Fibroblast of lung (primary cell): ENCODE measurements at regions not wholly inside any gene's neighbourhood (a gene's known extent, or its start where the extent isn't known, plus 50 kb on each side); places are given as distances from the start of the nearest gene placed in this dataset.

Source experiments
- DNase-seq, 2 donors: peaks; one replicate each; pipeline versions ENCODE4 v3.0.0 to v3.0.0-alpha.2; 2010; ENCODE audit warnings: low read depth in 2 of 2
- H2AFZ ChIP-seq: 2 replicates; pipeline ENCODE4 v1.5.1; 2012; ENCODE audit warnings: low read length, control low read depth, inconsistent platforms
- H3K27ac ChIP-seq: 2 replicates; pipeline ENCODE4 v1.5.1; 2011; ENCODE audit warnings: low read length, control low read depth; ENCODE audit not compliant: insufficient read depth
- H3K27me3 ChIP-seq: 2 replicates; pipeline ENCODE4 v1.5.1; 2011; ENCODE audit warnings: mild to moderate bottlenecking, low read length; ENCODE audit not compliant: control insufficient read depth, insufficient read depth
- H3K36me3 ChIP-seq: 2 replicates; pipeline ENCODE4 v1.5.1; 2011; ENCODE audit warnings: low read length; ENCODE audit not compliant: control insufficient read depth, insufficient read depth
- H3K4me1 ChIP-seq: 2 replicates; pipeline ENCODE4 v1.5.1; 2011; ENCODE audit warnings: low read length; ENCODE audit not compliant: control insufficient read depth, insufficient read depth; ENCODE audit errors: extremely low read depth
- H3K4me2 ChIP-seq: 2 replicates; pipeline ENCODE4 v1.5.1; 2011; ENCODE audit warnings: low read length, control low read depth; ENCODE audit not compliant: insufficient read depth; ENCODE audit errors: extremely low read depth
- H3K4me3 ChIP-seq, 4 experiments: fragments of 200-600 bp in 1 of 4; sonication (generic) in 1 of 4; replicated peaks in 1 of 4; 2 replicates each; pipeline ENCODE4 v1.5.1; 2011 to 2016; ENCODE audit warnings: low read length in 4 of 4, low read depth in 3 of 4, mild to moderate bottlenecking in 3 of 4, control low read depth in 2 of 4, inconsistent platforms in 1 of 4, mixed read lengths in 1 of 4; ENCODE audit not compliant: insufficient read depth in 1 of 4; ENCODE audit errors: control extremely low read depth in 1 of 4
- H3K79me2 ChIP-seq: 2 replicates; pipeline ENCODE4 v1.5.1; 2012; ENCODE audit warnings: mild to moderate bottlenecking, low read length, inconsistent platforms; ENCODE audit not compliant: control insufficient read depth, insufficient read depth
- H3K9ac ChIP-seq: 2 replicates; pipeline ENCODE4 v1.5.1; 2011; ENCODE audit warnings: mild to moderate bottlenecking, low read length, control low read depth; ENCODE audit not compliant: insufficient read depth
- H3K9me3 ChIP-seq: 2 replicates; pipeline ENCODE4 v1.5.1; 2012; ENCODE audit warnings: low read depth, low read length; ENCODE audit not compliant: control insufficient read depth, insufficient read depth
- H4K20me1 ChIP-seq: 2 replicates; pipeline ENCODE4 v1.5.1; 2011; ENCODE audit warnings: low read length; ENCODE audit not compliant: control insufficient read depth, insufficient read depth; ENCODE audit errors: extremely low read depth
- CTCF ChIP-seq, 2 donors: IDR thresholded peaks in 1 of 2; conservative IDR thresholded peaks in 1 of 2; 1 replicate in 1 of 2; 2 replicates in 1 of 2; pipeline ENCODE4 v1.5.1; 2011 to 2012; ENCODE audit warnings: low read length in 2 of 2, control low read depth in 1 of 2, inconsistent platforms in 1 of 2, low read depth in 1 of 2, mild to moderate bottlenecking in 1 of 2
- EZH2 ChIP-seq: IDR thresholded peaks from 2 replicates; pipeline ENCODE4 v1.5.1; 2012; ENCODE audit warnings: low read length, control low read depth, mild to moderate bottlenecking; ENCODE audit errors: missing control alignments

- Histone ChIP-seq H3K36me3 (no peaks in the 10 kb centered on the region), H4K20me1 (no peaks in the 10 kb centered on the region), H3K4me1 (peaks cover 16% of the 10 kb centered on the region), H3K9ac (no peak overlapping the region), H3K79me2 (no peaks in the 10 kb centered on the region), H3K9me3 (no peaks in the 10 kb centered on the region), H2AFZ (no peak overlapping the region), H3K27ac (no peak overlapping the region), H3K4me3 (no peak overlapping the region), H3K27me3 (no peaks in the 10 kb centered on the region), H3K4me2 (no peak overlapping the region)
- DNase-seq: peak in 1 of 2 donors; percentile 25
- TF ChIP-seq EZH2 (no peak), CTCF (conservative IDR thresholded peaks at IDR 0.05 in 1 of 2, IDR thresholded peaks at IDR 0.05 in 1 of 2; ENCODE audit: low read depth in 1 of 2, low read length in 2 of 2) (no peak)
Observed at GRCh38 chr21:28758042-28758882, 234.4 kb downstream of the LTN1 start.

- no peaks in the 10 kb centered on the region for H3K9me3 ChIP-seq
- no peaks in the 10 kb centered on the region for H3K79me2 ChIP-seq
- DNase-seq: no peak
- peak overlapping the region; percentile 54 for H3K4me2 ChIP-seq
- peak overlapping the region; percentile 9 for H2AFZ ChIP-seq
- peaks cover 16% of the 10 kb centered on the region for H3K4me1 ChIP-seq
- no peaks in the 10 kb centered on the region for H4K20me1 ChIP-seq
- H3K27ac ChIP-seq: peak overlapping the region; percentile 70
- TF ChIP-seq EZH2 (no peak), CTCF (conservative IDR thresholded peaks at IDR 0.05 in 1 of 2, IDR thresholded peaks at IDR 0.05 in 1 of 2; ENCODE audit: low read depth in 1 of 2, low read length in 2 of 2) (no peak)
- no peaks in the 10 kb centered on the region for H3K36me3 ChIP-seq
- no peak overlapping the region for H3K4me3 ChIP-seq
- H3K27me3 ChIP-seq: no peaks in the 10 kb centered on the region
- no peak overlapping the region for H3K9ac ChIP-seq
Observed at GRCh38 chr21:28754862-28755261, 237.8 kb downstream of the LTN1 start.

GRCh38 chr21:28754127-28754611, 238.5 kb downstream of the LTN1 start:
- H3K9me3 ChIP-seq: no peaks in the 10 kb centered on the region
- H3K27ac ChIP-seq: peak overlapping the region; percentile 83
- H3K4me2 ChIP-seq: peak overlapping the region; percentile 23
- H3K36me3 ChIP-seq: no peaks in the 10 kb centered on the region
- H4K20me1 ChIP-seq: no peaks in the 10 kb centered on the region
- peak overlapping the region; percentile 43 for H2AFZ ChIP-seq
- no peak overlapping the region for H3K4me3 ChIP-seq
- peak; percentile 93 for DNase-seq
- H3K27me3 ChIP-seq: no peaks in the 10 kb centered on the region
- H3K9ac ChIP-seq: peak overlapping the region; percentile 28
- H3K79me2 ChIP-seq: no peaks in the 10 kb centered on the region
- TF ChIP-seq CTCF (conservative IDR thresholded peaks at IDR 0.05 in 1 of 2, IDR thresholded peaks at IDR 0.05 in 1 of 2; ENCODE audit: low read depth in 1 of 2, low read length in 2 of 2): no peak
- no peak for TF ChIP-seq EZH2
- peaks cover 16% of the 10 kb centered on the region for H3K4me1 ChIP-seq
